H1 (cell line): ENCODE measurements at regions not wholly inside any gene's neighbourhood (a gene's known extent, or its start where the extent isn't known, plus 50 kb on each side); places are given as distances from the start of the nearest gene placed in this dataset.

Source experiments
- PHF8 ChIP-seq: fragments of 200-600 bp; sonication (generic); conservative IDR thresholded peaks from 2 replicates; pipeline ENCODE4 v1.7.1; 2012; ENCODE audit warnings: low read depth, mild to moderate bottlenecking, inconsistent platforms, low read length, moderate library complexity
- POLR2A ChIP-seq, 2 experiments: IDR thresholded peaks; 1 replicate in 1 of 2; 2 replicates in 1 of 2; pipeline ENCODE4 v1.6.1; 2011; ENCODE audit warnings: low read depth in 2 of 2, low read length in 2 of 2, mild to moderate bottlenecking in 2 of 2; ENCODE audit errors: control extremely low read depth in 1 of 2
- SAP30 ChIP-seq: fragments of 300-600 bp; sonication (generic); IDR thresholded peaks from 2 replicates; pipeline ENCODE4 v1.7.1; 2012; ENCODE audit warnings: low read length, moderate library complexity, mild to moderate bottlenecking, inconsistent platforms; ENCODE audit not compliant: insufficient read depth, insufficient replicate concordance
- SIX5 ChIP-seq: IDR thresholded peaks from 2 replicates; pipeline ENCODE4 v1.6.1; 2011; ENCODE audit warnings: mild to moderate bottlenecking, low read depth, low read length
- USF2 ChIP-seq: IDR thresholded peaks from 2 replicates; pipeline ENCODE4 v1.6.1; 2011; ENCODE audit warnings: low read length, improper control_type of control experiment
- ZNF274 ChIP-seq: IDR thresholded peaks from 2 replicates; pipeline ENCODE4 v1.7.0; 2012; ENCODE audit warnings: low read length, borderline replicate concordance; ENCODE audit errors: extremely low read depth

GRCh38 chr7:13822678-13823077, 166.8 kb downstream of the ETV1 start (continued):
- TF ChIP-seq PHF8 (no peak), POLR2A (IDR thresholded peaks at IDR 0.05; ENCODE audit: control extremely low read depth in 1 of 2, low read depth in 2 of 2, low read length in 2 of 2) (no peak), ZNF274 (no peak), SIX5 (no peak), SAP30 (no peak), USF2 (no peak)
- TF ChIP-seq, all 59 proteins: peak for 0
